HG02852 (cell line): ENCODE measurements at regions not wholly inside any gene's neighbourhood (a gene's known extent, or its start where the extent isn't known, plus 50 kb on each side); places are given as distances from the start of the nearest gene placed in this dataset.
A peak's percentile ranks its signal among the peaks of the same experiment; 100 is the strongest.

Experiments used
- ATAC-seq: cut with Tn5 transposase; IDR thresholded peaks from one replicate; pipeline ENCODE4 v1.9.1; 2021; ENCODE audit warnings: mild to moderate bottlenecking, moderate library complexity; ENCODE audit not compliant: unreplicated experiment

GRCh38 chr4:176898791-176899190, 106.1 kb upstream of the VEGFC start:
- no peak for ATAC-seq

GRCh38 chr4:176902710-176903323, 110.1 kb upstream of the VEGFC start:
- peak; percentile 93 for ATAC-seq

- ATAC-seq = no peak
Measured at GRCh38 chr4:176906709-176907108, 114.0 kb upstream of the VEGFC start.

GRCh38 chr4:176910646-176911045, 117.9 kb upstream of the VEGFC start:
- ATAC-seq = no peak

GRCh38 chr4:176919631-176920030, 126.9 kb upstream of the VEGFC start:
- ATAC-seq = no peak

- no peak for ATAC-seq
Measured at GRCh38 chr4:176920694-176921093, 128.0 kb upstream of the VEGFC start.

- ATAC-seq = no peak
Measured at GRCh38 chr4:176921256-176921655, 128.5 kb upstream of the VEGFC start.

- ATAC-seq = no peak
Measured at GRCh38 chr4:176924238-176924637, 131.5 kb upstream of the VEGFC start.

- no peak for ATAC-seq
Measured at GRCh38 chr4:176925962-176926361, 133.2 kb upstream of the VEGFC start.

GRCh38 chr4:176927117-176927516, 134.4 kb upstream of the VEGFC start:
- ATAC-seq = no peak

GRCh38 chr4:176927664-176928063, 134.9 kb upstream of the VEGFC start:
- ATAC-seq = no peak

- ATAC-seq = no peak
Measured at GRCh38 chr4:176939445-176939844, 146.7 kb upstream of the VEGFC start.

GRCh38 chr4:176945334-176945733, 152.6 kb upstream of the VEGFC start:
- no peak for ATAC-seq

- ATAC-seq = no peak
Measured at GRCh38 chr4:176949029-176949428, 156.3 kb upstream of the VEGFC start.

GRCh38 chr4:176953021-176953420, 160.3 kb upstream of the VEGFC start:
- no peak for ATAC-seq

GRCh38 chr4:176957353-176958118, 164.8 kb upstream of the VEGFC start:
- no peak for ATAC-seq

- ATAC-seq = no peak
Measured at GRCh38 chr4:176959980-176960379, 167.3 kb upstream of the VEGFC start.

GRCh38 chr4:176963121-176963520, 170.4 kb upstream of the VEGFC start:
- ATAC-seq = no peak

- no peak for ATAC-seq
Measured at GRCh38 chr4:176964116-176964691, 171.5 kb upstream of the VEGFC start.

- no peak for ATAC-seq
Measured at GRCh38 chr4:176967586-176967985, 174.9 kb upstream of the VEGFC start.

- ATAC-seq = no peak
Measured at GRCh38 chr4:176968094-176968493, 175.4 kb upstream of the VEGFC start.

- ATAC-seq = no peak
Measured at GRCh38 chr4:176969011-176969410, 176.3 kb upstream of the VEGFC start.
